Glomerular visceral epithelial cell (primary cell): ENCODE measurements at regions not wholly inside any gene's neighbourhood (a gene's known extent, or its start where the extent isn't known, plus 50 kb on each side); places are given as distances from the start of the nearest gene placed in this dataset.
A peak's percentile ranks its signal among the peaks of the same experiment; 100 is the strongest.

Experiments used
- DNase-seq: peaks from one replicate; pipeline ENCODE4 v3.0.0-alpha.2; 2016; ENCODE audit errors: extremely low spot score

DNA sequence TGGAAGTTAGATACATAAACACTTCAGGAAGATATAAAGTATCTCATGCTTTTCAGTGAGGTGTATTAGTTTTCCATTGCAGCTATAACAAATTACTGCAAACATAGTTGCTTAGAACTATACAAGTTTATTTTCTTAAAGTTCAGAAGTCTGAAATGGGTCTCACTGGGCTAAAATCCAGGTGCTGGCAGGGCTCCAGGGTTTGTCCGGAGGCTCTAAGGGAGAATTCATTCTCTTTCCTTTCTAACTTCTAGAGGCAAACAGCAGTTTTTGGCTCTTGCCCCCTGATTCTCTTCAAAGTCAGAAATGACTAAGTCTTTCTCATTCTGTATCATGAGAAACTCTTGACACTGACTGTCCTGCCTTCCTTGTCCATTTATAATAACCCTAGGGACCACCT lies 138.8 kb downstream of the AASDHPPT start:
- DNase-seq, result no peak

DNA sequence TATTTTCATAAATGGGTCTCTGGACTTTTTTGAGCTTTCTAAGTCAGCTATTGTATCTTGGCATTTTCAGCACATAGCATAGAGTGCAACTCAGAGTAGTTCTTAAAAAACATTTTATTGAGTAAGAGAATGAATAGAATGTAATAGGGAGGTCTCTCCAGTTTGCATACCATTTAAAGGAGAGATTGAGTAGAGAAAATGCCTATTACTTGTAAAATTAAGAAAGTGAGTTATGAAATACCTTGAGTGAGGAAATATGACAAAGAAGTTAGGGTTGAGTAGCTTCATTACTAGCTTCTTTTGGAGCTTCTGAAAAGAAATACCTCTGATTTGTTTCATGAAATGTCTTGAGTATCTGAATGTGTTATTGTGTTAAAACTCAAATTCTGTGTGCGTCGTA lies 140.0 kb downstream of the AASDHPPT start:
- DNase-seq, result no peak

DNA sequence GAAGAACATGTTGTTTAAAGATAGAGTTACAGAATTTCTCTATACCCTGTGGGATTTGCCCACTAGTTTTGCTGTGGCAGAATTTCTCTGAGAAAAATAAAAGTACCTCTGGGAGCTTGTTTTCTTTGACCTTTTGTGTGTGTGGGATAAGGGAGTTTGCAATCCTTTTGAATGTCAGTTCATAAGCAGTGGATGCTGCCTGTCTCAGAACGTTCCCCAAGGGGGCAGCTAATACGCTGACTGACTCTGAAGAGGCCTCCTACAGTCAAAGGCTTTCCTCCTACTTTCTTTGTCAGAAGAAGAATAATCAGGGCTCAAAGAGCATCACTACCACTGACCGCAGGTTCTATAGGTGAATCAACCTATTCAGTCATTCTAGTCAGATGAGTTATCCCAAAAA lies 140.6 kb downstream of the AASDHPPT start:
- no peak for DNase-seq

DNA sequence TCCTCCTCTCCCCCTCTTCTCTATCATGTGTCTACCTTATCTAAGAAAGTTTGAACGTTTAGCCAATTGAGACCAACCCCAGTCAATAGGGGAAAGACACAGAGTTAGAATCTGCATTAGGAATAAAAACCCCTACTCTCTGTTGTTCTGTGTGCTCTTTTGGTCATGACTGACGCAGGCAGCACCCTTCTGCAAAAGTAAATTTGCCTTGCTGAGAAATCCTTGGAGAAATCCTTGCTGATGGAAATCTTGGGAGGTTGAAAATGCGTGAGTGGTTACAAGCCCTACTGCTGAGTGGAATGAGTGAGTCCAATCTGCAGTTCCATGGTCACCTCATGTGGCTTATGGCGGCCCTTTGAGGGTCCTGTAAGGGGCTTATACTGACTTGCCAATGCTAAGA lies 145.2 kb downstream of the AASDHPPT start:
- no peak for DNase-seq

DNA sequence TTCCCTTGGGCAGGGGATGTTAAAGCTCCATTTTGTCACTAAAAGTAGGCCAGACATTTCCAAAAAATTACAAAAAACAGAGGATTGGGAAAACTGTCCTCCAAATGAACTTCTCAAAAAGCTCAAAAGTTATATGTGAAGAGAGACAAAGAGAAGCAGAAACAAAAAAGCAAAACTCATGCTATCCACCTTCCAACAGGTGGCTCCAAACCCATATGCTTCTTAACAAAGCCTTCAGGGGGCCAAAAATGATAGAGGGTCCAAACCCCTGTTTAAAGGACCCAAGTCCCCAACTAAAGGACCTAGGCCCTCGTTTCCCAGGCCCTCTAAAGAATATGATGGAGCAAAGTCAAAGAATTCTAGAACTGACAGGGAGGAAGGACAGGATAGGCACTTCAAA lies 146.7 kb downstream of the AASDHPPT start:
- DNase-seq, result no peak

DNA sequence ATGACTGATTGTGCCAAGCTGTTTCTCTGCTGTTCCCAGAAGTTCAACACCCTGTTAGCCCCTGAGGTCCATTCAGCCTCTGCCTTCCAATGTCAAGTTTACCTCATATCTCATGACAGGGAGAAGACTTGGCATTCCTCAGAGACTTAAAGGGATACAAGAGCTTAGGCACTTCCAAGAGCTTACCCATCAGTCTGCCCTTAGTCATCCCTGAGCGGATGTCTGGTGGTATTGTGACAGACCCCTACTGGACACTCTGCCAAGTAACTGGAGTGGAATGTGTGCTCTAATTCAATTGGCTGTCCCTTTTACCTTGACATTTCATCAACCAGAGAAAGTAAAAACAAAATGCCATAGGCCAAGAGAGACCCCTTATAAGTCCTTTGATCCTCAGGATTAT lies 151.5 kb downstream of the AASDHPPT start:
- DNase-seq, result no peak

DNA sequence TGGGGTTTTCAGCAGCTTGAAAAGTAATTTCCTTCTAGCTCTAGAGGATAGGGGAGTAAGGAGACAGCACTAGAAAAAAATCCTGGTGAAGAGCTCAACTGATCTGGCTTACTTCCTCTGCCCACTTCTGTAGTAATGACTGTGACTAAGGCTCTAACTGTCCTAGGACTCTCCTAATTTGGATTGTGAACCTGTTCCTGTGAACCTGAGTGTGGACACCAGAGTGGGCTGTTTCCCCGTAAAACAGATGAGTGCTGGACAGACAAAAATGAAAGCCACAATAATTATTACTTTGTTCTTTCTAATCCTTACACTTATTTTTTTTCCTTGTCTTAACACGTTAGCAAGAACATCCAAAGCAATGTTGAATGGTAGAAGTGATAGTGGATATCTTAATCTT lies 154.1 kb downstream of the AASDHPPT start:
- peak; percentile 25 for DNase-seq

DNA sequence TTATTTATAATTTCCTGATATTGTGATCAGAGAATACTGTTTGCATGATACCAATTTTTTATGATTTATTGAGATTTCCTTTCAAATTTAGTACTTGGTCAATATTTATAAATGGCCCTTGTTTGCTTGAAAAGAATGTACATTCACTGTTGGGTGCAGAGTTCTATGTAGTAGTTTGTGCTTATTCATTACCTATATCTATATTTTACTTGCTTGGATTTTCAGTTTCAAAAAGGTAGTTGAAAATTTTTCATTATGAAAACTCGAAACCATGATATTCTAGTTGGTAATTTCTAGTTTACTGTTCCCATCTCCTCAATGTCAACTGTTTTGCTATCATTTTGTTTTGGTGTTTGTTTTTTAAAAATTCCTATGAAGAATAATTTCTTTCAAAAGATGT lies 155.7 kb downstream of the AASDHPPT start:
- no peak for DNase-seq

DNA sequence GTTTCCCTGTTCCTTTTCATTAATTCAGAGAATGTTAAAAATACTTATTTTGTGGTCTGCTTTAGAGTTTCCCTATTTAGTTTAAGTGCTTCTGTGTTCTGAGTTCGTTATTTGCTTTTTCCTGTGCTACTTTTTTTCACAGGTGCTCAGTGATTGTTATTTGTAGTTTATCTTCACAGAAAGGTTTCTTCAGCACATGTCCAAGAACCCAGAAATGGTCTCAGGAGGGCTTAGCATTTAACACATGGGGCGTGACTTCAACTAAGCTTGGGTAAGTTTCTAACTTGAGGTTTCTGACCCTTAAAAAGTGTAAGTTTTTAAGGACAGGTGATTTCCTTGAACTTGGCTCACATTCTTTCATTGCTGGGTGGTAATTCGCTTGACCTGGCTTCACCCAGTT lies 157.3 kb downstream of the AASDHPPT start:
- no peak for DNase-seq

DNA sequence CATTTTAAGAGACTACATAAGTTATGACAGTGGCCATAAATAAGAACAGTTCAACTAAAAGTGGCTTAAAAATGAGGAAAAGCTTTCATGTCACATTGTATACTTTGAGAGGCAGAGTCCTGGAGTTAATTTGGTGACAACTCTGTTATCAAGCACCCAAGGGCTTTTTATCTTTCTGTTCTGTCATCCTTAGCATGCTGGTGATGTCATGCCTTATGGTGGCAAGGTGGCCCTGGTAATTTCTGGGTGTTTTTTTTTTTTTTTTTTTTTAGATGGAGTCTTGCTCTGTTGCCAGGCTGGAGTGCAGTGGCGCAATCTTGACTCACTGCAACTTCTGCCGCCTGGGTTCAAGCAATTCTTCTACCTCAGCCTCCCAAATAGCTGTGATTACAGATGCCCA lies 158.8 kb downstream of the AASDHPPT start:
- DNase-seq, result no peak

DNA sequence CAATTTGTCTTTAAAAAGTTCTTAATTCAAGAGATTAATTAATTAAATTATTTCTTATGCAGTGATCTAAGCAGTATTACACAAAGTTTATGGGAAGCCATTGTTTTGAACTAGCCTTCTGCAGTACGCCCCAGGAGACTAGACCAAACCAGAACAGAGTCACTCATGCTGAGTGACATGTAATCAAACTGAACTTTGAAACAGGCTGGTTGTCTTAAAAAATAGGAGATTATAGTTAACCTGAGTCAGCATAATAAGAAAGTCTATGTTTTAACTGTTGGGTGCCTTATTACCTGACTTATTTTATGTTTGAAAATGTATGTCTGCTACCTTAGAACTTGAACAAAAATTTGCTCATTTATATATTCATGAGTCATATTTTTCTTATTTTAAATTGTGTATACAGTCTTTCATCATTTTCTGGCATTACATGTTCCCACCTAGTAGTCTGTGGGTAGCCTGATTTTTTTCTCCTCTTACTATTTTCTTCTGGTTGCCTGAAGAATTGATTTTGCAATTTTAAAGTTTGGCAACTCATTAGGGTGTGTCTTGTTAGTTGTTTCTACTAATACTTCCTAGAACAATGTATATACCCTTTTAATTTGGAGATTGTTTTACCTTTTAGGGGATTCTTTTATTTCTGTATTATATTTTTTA lies 161.4 kb downstream of the AASDHPPT start:
- DNase-seq, result no peak

DNA sequence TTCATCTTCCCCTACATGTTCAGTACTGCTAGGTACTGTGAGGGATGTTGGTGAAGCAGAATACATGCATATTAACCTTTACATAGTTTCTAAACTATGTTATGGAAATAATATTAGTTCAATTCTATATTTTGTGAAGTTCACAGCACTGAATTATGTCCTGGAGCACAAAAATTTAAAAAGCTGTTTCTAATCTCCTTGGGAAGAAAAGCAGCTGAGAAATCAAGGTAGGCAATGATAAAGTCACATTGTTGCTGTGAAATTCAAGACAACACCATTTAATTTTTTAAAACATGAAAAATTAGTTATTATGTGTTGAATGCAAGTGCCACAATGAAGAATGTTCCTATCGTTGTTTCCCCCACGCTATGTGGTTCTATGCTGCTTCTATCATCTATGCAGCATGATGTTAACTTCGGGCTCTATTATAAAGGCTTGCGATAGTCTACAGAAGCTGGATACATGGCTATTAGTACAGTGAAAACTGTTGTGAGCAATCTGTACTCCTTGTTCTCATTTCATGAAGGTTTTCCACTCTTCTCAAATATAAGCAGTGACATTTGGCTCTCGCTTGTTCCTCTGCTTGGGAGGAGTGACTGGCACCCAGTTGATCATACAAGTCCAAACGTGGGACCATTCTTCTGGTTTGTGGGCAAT lies 164.3 kb downstream of the AASDHPPT start:
- DNase-seq, result no peak

DNA sequence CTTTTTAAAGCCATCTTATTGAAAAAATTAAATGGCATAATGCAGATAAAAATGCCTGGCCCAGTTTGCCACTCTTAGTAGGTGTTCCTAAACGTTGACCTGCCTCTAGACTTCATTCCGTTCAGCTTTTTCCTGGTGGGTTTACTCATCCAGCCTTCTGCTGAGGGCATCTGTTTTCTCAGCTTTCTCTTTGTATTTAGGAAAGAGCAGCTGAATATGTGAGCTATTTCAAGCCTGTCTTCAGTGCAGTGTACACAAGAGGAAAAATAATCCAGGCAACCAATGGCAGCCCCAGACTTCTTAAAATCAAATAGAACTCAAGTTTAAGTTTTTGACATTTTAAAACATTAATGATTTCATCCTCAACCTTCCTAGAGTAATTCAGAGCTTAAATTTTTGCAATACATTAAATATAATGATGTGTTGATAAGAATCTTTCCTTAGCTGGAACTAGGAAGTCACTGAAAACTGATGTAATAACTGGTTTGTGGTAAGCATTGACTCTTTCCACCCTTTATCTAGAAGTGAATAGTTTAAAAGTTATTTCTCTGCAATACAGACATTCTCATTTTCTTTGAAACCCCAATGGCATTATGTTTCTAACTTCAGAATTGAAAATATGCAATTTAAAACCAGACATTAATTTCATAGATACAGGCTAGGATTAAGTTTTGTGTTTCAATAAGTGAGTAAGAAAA lies 165.4 kb downstream of the AASDHPPT start:
- DNase-seq, result no peak

DNA sequence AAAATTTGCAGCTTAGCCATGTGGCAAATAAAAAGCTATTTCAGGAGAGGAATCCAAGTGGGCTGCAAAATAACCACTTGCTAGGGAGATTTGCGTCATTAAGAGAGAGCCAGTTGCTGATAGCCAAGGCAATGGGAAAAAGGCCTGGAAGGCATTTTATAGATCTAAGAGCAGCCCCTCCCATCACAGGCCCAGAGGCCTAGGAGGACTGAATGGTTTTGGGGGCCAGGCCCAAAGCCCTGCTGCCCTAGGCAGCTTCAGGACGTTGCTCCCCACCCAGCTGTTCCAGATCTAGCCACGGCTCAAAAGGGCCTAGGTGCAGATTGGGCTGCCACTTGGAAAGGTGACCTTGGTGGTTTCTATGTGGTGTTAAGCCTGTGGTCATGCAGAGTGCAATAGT lies 169.0 kb downstream of the AASDHPPT start:
- DNase-seq, result no peak

DNA sequence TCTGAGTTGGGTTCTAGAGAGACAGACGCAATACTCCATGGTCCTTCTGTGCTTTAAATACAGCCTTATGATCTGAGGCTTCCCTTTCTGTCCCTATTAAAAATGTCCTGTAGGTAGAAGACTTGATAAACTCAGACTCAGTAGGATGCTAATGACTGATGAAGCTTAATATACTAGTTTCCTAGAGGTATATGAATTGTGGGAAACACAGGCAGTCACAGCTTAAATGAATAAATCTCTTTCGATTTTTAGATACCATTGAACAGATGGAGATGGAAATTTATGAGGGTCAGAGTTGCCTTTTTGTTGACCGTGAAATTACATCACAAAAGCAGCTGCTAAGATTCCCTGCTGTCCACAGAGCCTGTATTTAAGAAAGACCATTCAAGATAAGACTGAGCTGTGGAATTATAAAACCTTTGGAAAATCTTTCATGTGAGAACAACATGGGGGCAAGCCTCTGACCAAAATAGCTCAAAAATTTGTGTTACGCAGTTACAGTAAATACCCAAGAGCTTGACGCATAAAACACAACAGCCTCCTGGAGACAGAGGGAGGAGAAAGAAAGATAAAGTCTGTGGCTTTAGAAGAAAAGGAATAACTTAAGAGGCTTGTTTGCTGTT lies 172.3 kb downstream of the AASDHPPT start:
- no peak for DNase-seq

DNA sequence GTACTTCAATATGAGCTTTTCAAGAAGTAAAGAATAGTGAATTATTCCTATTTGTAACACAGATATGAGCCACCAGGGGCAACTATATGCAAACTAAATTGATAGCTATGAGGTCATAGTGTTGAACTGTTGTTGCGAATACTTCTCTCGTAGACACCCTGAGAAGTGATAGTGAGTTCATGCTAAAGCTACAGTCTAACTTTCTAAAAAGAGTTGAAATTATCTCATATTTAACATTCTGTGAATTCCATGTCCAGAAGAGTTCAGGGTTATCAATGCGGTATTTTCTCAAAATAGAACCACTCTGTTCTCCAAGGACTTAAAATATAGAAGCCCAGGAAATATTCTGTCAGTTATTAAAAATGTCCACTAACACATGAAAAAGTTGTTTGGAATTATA lies 185.4 kb downstream of the AASDHPPT start:
- no peak for DNase-seq

DNA sequence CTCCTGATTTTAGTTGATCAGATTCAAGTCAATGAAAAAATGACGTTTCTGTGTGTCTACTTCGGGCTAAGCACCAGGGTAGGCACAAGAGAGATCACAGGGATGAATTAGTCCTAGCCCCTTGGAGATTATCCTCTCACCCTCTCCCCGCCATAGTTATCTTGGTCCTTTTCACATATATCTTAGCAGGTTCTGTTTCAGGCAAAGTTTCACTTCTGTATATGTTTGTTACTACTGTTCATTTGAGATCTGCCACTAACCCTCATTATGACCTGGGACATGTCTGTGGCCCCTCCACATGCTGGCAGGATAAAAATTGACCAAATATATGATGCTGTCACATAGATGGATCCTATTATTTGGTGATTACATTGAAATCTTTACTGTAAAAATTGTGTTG lies 186.1 kb downstream of the AASDHPPT start:
- no peak for DNase-seq

DNA sequence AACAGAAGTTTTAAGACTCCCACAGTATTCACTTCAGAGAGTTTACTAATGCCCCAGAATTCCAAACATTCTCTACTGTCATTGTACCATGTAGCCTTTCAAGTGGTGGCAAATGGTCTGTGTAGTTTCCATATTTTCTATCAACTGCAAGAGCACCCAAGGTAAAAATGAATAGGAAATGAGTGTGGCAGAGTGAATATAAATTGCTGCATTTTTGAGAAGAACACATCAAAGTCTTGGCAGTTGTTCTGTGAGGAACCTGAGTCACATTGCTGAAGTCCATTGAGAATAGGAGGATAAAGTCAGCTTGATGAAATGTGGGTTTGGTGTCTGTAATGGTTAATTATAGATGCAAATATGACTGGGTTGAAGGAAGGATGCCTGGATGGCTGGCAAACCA lies 193.6 kb downstream of the AASDHPPT start:
- no peak for DNase-seq

DNA sequence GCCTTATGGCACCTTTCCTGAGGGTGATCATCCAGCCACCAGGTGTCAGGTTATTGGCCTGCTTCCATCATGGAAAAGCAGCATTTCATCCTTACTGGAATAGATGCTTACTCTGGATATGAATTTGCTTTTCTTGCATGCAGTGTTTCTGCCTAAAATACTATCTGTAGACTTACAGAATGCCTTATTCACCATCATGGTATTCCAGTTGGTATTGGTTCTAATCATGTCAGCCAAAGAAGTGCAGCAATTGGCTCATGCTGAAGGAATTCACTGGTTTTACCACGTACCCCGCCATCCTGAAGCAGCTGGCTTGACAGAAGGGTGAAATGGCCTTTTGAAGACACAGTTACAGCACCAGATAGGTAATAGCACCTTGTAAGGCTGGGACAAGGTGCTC lies 194.2 kb downstream of the AASDHPPT start:
- DNase-seq, result no peak

DNA sequence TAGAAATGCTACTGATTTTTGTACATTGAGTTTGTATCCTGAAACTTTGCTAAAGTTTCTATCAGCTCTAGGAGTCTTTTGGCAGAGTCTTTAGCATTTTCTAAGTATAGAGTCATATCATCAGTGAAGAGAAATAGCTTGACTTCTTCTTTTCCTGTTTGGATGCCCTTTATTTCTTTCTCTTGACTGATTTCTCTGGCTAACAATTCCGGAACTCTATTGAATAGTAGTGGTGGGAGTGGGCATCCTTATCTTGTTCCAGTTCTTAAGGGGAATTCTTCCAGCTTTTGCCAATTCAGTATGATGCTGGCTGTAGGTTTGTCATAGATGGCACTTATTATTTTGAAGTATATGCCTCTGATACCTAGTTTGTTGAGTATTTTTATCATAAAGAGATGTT lies 197.7 kb downstream of the AASDHPPT start:
- no peak for DNase-seq

DNA sequence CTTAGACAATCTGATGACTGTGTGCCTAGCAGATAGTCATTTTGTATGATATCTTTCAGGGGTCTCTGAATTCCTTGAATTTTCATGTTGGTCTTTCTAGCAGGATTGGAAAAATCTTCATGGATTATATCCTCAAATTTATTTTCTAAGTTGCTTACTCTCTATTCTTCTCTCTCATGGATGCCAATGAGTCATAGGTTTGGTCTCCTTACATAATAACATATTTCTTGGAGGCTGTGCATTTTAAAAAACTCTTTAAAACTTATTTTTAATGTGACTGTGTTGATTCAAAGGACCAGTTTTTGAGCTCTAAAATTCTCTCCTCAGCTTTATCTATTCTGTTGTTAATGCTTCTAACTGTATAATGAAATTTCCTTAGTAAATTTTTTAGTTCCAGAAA lies 198.7 kb downstream of the AASDHPPT start:
- no peak for DNase-seq

DNA sequence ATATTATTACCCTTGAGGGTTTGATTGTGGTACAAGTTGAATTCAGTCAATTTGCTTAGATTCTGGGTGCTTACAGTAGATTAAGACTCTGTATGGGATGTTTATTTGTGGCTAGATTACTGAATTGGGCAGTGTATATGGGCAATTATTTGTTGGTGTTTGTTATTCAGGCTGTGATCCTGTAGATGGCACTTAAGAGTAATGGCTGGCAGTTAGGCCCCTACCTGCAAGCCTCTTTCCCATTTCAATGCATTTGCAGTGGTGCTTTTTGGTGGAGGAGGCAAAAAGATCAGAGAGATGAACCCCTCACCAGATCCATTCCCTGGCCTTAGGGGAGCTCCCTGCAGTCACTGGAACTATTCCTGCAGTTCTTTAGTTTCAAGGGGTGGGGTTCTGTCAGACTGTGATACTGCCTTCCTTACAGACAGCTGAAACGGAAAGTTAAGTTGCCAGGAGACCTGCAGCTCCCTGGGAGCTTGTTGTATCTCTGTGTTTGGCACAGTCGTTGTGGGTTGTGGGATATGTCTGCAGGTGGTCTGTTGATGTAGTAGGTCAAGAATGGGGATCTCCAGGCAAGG lies 199.5 kb downstream of the AASDHPPT start:
- peak; percentile 27 for DNase-seq

DNA sequence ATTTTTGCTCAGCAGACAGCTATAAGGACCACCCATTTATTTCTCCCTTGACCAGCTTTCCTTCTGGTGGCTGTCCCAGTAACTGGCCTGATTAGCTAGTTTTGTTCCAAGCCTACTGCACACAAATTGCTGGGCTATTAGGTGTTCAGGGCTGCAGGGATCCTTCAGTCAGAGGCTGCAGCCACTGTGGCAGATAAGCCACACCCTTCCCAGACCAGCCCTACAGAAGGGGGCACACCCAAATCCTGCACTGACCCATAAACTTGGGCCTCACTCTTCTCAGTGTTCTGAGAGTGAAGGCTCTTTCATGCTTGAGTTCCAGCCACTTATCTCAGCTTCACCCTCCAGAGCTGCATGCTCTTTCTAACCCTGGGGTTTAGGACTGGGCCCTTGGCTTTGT lies 200.0 kb downstream of the AASDHPPT start:
- DNase-seq, result no peak
